Osteoblast (primary cell): ENCODE measurements at regions not wholly inside any gene's neighbourhood (a gene's known extent, or its start where the extent isn't known, plus 50 kb on each side); places are given as distances from the start of the nearest gene placed in this dataset.

ENCODE experiments used
- DNase-seq: peaks from one replicate; pipeline ENCODE4 v3.0.0; 2011; ENCODE audit warnings: low spot score, mixed read lengths; ENCODE audit not compliant: insufficient read length; ENCODE audit errors: missing footprints
- H2AFZ ChIP-seq: 2 replicates; pipeline ENCODE4 v1.6.0; 2011; ENCODE audit warnings: mild to moderate bottlenecking, low read length
- H3K27ac ChIP-seq: 2 replicates; pipeline ENCODE4 v1.5.1; 2011; ENCODE audit warnings: mild to moderate bottlenecking, low read depth, low read length, moderate library complexity
- H3K27me3 ChIP-seq: 2 replicates; pipeline ENCODE4 v1.6.0; 2012; ENCODE audit warnings: mild to moderate bottlenecking, control low read depth, inconsistent platforms, low read length, moderate library complexity; ENCODE audit not compliant: insufficient read depth
- H3K36me3 ChIP-seq: 2 replicates; pipeline ENCODE4 v1.5.1; 2011; ENCODE audit warnings: mild to moderate bottlenecking, low read length, control low read depth, moderate library complexity; ENCODE audit not compliant: insufficient read depth
- H3K4me1 ChIP-seq: 2 replicates; pipeline ENCODE4 v1.5.1; 2011; ENCODE audit warnings: mild to moderate bottlenecking, low read length, control low read depth, moderate library complexity; ENCODE audit not compliant: insufficient read depth
- H3K4me2 ChIP-seq: 2 replicates; pipeline ENCODE4 v1.6.0; 2011; ENCODE audit warnings: mild to moderate bottlenecking, low read length; ENCODE audit not compliant: insufficient read depth
- H3K4me3 ChIP-seq: fragments of 200-600 bp; sonication (generic); 3 replicates; pipeline ENCODE4 v1.5.1; 2012; ENCODE audit warnings: mild to moderate bottlenecking, low read length, inconsistent platforms; ENCODE audit not compliant: insufficient read depth
- H3K79me2 ChIP-seq: 2 replicates; pipeline ENCODE4 v1.6.0; 2012; ENCODE audit warnings: mild to moderate bottlenecking, low read length, control low read depth, inconsistent platforms; ENCODE audit not compliant: insufficient read depth
- H3K9me3 ChIP-seq: 2 replicates; pipeline ENCODE4 v1.5.1; 2011; ENCODE audit warnings: low read depth, low read length, control low read depth
- H4K20me1 ChIP-seq: 2 replicates; pipeline ENCODE4 v1.6.0; 2012; ENCODE audit warnings: mild to moderate bottlenecking, low read length, control low read depth; ENCODE audit not compliant: insufficient read depth
- TF ChIP-seq, protein P1 (sequence below): IDR thresholded peaks from 2 replicates; pipeline ENCODE4 v1.5.1; 2011; ENCODE audit warnings: mild to moderate bottlenecking, low read depth, low read length, moderate library complexity; ENCODE audit errors: extremely low read depth

- no peaks in the 10 kb centered on the region for H3K79me2 ChIP-seq
- no peak overlapping the region for H3K4me3 ChIP-seq
- H3K4me1 ChIP-seq: peaks cover 32% of the 10 kb centered on the region
- H2AFZ ChIP-seq: peak overlapping the region; percentile 12
- peak overlapping the region; percentile 97 for H3K27ac ChIP-seq
- peak overlapping the region; percentile 76 for H3K4me2 ChIP-seq
- H3K27me3 ChIP-seq: no peaks in the 10 kb centered on the region
- no peak for DNase-seq
- H3K9me3 ChIP-seq: no peaks in the 10 kb centered on the region
- TF ChIP-seq, protein P1, sequence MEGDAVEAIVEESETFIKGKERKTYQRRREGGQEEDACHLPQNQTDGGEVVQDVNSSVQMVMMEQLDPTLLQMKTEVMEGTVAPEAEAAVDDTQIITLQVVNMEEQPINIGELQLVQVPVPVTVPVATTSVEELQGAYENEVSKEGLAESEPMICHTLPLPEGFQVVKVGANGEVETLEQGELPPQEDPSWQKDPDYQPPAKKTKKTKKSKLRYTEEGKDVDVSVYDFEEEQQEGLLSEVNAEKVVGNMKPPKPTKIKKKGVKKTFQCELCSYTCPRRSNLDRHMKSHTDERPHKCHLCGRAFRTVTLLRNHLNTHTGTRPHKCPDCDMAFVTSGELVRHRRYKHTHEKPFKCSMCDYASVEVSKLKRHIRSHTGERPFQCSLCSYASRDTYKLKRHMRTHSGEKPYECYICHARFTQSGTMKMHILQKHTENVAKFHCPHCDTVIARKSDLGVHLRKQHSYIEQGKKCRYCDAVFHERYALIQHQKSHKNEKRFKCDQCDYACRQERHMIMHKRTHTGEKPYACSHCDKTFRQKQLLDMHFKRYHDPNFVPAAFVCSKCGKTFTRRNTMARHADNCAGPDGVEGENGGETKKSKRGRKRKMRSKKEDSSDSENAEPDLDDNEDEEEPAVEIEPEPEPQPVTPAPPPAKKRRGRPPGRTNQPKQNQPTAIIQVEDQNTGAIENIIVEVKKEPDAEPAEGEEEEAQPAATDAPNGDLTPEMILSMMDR: no peak
- no peaks in the 10 kb centered on the region for H4K20me1 ChIP-seq
- no peaks in the 10 kb centered on the region for H3K36me3 ChIP-seq
Measured at GRCh38 chr9:21657966-21658667, 144.3 kb upstream of the MTAP start.

GRCh38 chr9:21660976-21661375 is 141.5 kb upstream of the MTAP start:
- Histone ChIP-seq H3K9me3 (no peaks in the 10 kb centered on the region), H3K27me3 (no peaks in the 10 kb centered on the region), H3K27ac (no peak overlapping the region), H3K4me3 (no peak overlapping the region), H3K36me3 (no peaks in the 10 kb centered on the region), H2AFZ (no peak overlapping the region), H3K4me2 (no peak overlapping the region), H3K79me2 (no peaks in the 10 kb centered on the region), H3K4me1 (peaks cover 31% of the 10 kb centered on the region), H4K20me1 (no peaks in the 10 kb centered on the region)
- DNase-seq: no peak
- TF ChIP-seq, protein P1: no peak

GRCh38 chr9:21661626-21662025 is 140.8 kb upstream of the MTAP start:
- Histone ChIP-seq H3K4me1 (peaks cover 24% of the 10 kb centered on the region), H4K20me1 (no peaks in the 10 kb centered on the region), H3K27me3 (no peaks in the 10 kb centered on the region), H3K79me2 (no peaks in the 10 kb centered on the region), H3K27ac (no peak overlapping the region), H3K9me3 (no peaks in the 10 kb centered on the region), H3K36me3 (no peaks in the 10 kb centered on the region), H3K4me3 (no peak overlapping the region), H2AFZ (no peak overlapping the region), H3K4me2 (no peak overlapping the region)
- TF ChIP-seq, protein P1: no peak
- DNase-seq: no peak

DNA sequence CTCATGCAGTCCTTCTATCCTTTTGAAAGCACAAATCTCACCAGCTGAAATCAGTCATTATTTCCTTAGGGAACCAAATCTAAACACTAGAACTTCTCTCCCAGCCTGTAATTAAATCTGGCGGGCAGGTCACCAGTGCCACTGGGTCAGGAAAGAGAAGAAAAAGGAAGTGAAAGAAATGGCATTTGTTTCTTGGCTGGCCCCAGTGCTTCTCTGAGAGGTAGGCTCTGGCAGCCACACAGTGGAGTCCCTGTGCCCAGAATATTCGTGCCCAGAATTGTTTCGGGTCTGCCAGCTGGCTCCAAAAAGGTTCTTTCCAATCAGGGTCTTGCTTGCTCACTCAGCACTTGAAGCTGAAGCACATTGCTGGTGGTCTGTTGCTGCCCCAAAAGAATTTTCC is 133.9 kb upstream of the MTAP start:
- H3K27me3 ChIP-seq: no peaks in the 10 kb centered on the region
- peak overlapping the region; percentile 52 for H2AFZ ChIP-seq
- TF ChIP-seq, protein P1: no peak
- no peak for DNase-seq
- no peaks in the 10 kb centered on the region for H3K9me3 ChIP-seq
- no peak overlapping the region for H3K4me3 ChIP-seq
- H3K79me2 ChIP-seq: no peaks in the 10 kb centered on the region
- no peak overlapping the region for H3K27ac ChIP-seq
- H3K36me3 ChIP-seq: no peaks in the 10 kb centered on the region
- peaks cover 26% of the 10 kb centered on the region for H3K4me1 ChIP-seq
- H3K4me2 ChIP-seq: peak overlapping the region; percentile 46
- H4K20me1 ChIP-seq: no peaks in the 10 kb centered on the region
